ENCODE measurements at regions not wholly inside any gene's neighbourhood (a gene's known extent, or its start where the extent isn't known, plus 50 kb on each side); places are given as distances from the start of the nearest gene placed in this dataset.

GRCh38 chr12:38166225-38166624 is 150.3 kb upstream of the ALG10B start:
- Histone ChIP-seq H3K4me3 (ENCODE audit: insufficient read depth, low read depth, low read length) (no peak overlapping the region), H3K4ac (ENCODE audit: low read depth, low read length) (no peak overlapping the region), H4K5ac (ENCODE audit: low read depth, low read length) (no peak overlapping the region), H3K79me1 (ENCODE audit: low read depth in 1 of 2, low read length in 2 of 2) (no peaks in the 10 kb centered on the region), H3K27ac (ENCODE audit: insufficient read depth, low read length) (no peak overlapping the region), H2AK9ac (replicated peaks; ENCODE audit: low read depth, low read length, poor library complexity) (no peak overlapping the region), H4K91ac (ENCODE audit: insufficient read depth, low read depth, low read length) (no peak overlapping the region), H3K4me1 (ENCODE audit: control insufficient read depth, insufficient read depth, low read length) (no peaks in the 10 kb centered on the region), H4K20me1 (ENCODE audit: insufficient read depth, low read length) (no peaks in the 10 kb centered on the region), H3K27me3 (ENCODE audit: control insufficient read depth, insufficient read depth, low read length) (no peaks in the 10 kb centered on the region), H3K23ac (ENCODE audit: low read depth, low read length) (no peak overlapping the region), H3K36me3 (ENCODE audit: control insufficient read depth, insufficient read depth, low read length) (no peaks in the 10 kb centered on the region), H3K56ac (ENCODE audit: extremely low read depth, insufficient read depth, low read length) (no peak overlapping the region), H4K8ac (ENCODE audit: low read depth in 2 of 2, low read length in 2 of 2) (no peak overlapping the region), H2BK5ac (ENCODE audit: low read depth, low read length, poor library complexity, severe bottlenecking) (no peak overlapping the region), H3K4me2 (ENCODE audit: low read depth, low read length) (no peak overlapping the region), H2AK5ac (ENCODE audit: low read depth, low read length) (no peak overlapping the region), H3K9ac (ENCODE audit: low read depth, low read length) (no peak overlapping the region), H2AFZ (replicated peaks; ENCODE audit: low read length, poor library complexity) (no peak overlapping the region), H3K9me1 (ENCODE audit: insufficient read depth, low read length) (no peaks in the 10 kb centered on the region), H3K14ac (replicated peaks; ENCODE audit: low read depth, low read length) (no peak overlapping the region), H2BK120ac (ENCODE audit: low read depth, low read length) (no peak overlapping the region), H3K9me3 (ENCODE audit: control insufficient read depth, insufficient read depth, low read length) (peaks cover 17% of the 10 kb centered on the region), H3K18ac (ENCODE audit: low read depth, low read length) (no peak overlapping the region), H2BK15ac (ENCODE audit: low read depth, low read length) (no peak overlapping the region), H2BK20ac (ENCODE audit: low read depth, low read length) (no peak overlapping the region)
- no peak for TF ChIP-seq BHLHE40 (IDR thresholded peaks at IDR 0.05; ENCODE audit: low read depth, low read length)
- TF ChIP-seq RAD21 (IDR thresholded peaks at IDR 0.05; ENCODE audit: low read length): no peak
- no peak for TF ChIP-seq RFX5 (IDR thresholded peaks at IDR 0.05; ENCODE audit: low read depth, low read length)
- no peak for TF ChIP-seq CEBPB (IDR thresholded peaks at IDR 0.05; ENCODE audit: low read depth, low read length)
- TF ChIP-seq, protein P1, sequence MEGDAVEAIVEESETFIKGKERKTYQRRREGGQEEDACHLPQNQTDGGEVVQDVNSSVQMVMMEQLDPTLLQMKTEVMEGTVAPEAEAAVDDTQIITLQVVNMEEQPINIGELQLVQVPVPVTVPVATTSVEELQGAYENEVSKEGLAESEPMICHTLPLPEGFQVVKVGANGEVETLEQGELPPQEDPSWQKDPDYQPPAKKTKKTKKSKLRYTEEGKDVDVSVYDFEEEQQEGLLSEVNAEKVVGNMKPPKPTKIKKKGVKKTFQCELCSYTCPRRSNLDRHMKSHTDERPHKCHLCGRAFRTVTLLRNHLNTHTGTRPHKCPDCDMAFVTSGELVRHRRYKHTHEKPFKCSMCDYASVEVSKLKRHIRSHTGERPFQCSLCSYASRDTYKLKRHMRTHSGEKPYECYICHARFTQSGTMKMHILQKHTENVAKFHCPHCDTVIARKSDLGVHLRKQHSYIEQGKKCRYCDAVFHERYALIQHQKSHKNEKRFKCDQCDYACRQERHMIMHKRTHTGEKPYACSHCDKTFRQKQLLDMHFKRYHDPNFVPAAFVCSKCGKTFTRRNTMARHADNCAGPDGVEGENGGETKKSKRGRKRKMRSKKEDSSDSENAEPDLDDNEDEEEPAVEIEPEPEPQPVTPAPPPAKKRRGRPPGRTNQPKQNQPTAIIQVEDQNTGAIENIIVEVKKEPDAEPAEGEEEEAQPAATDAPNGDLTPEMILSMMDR (conservative IDR thresholded peaks at IDR 0.05; ENCODE audit: low read depth, low read length): no peak
- no peak for TF ChIP-seq RCOR1 (IDR thresholded peaks at IDR 0.05; ENCODE audit: insufficient replicate concordance, low read length)
- no peak for TF ChIP-seq NFE2L2 (IDR thresholded peaks at IDR 0.05; ENCODE audit: low read depth, low read length)
- TF ChIP-seq POLR2A (IDR thresholded peaks at IDR 0.05; ENCODE audit: low read depth, low read length): no peak
- no peak for TF ChIP-seq SMC3 (IDR thresholded peaks at IDR 0.05; ENCODE audit: low read depth, low read length)
- no peak for TF ChIP-seq CHD1 (IDR thresholded peaks at IDR 0.05; ENCODE audit: low read depth, low read length)
- no peak for TF ChIP-seq FOS (IDR thresholded peaks at IDR 0.05; ENCODE audit: low read depth, low read length)
- no peak for TF ChIP-seq MAFK (IDR thresholded peaks at IDR 0.05; ENCODE audit: low read depth, low read length)
- no peak for TF ChIP-seq MXI1 (IDR thresholded peaks at IDR 0.05; ENCODE audit: borderline replicate concordance, low read depth, low read length)
- TF ChIP-seq MAZ (IDR thresholded peaks at IDR 0.05; ENCODE audit: borderline replicate concordance, low read depth, low read length): no peak
- TF ChIP-seq, protein P2, sequence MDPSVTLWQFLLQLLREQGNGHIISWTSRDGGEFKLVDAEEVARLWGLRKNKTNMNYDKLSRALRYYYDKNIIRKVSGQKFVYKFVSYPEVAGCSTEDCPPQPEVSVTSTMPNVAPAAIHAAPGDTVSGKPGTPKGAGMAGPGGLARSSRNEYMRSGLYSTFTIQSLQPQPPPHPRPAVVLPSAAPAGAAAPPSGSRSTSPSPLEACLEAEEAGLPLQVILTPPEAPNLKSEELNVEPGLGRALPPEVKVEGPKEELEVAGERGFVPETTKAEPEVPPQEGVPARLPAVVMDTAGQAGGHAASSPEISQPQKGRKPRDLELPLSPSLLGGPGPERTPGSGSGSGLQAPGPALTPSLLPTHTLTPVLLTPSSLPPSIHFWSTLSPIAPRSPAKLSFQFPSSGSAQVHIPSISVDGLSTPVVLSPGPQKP (IDR thresholded peaks at IDR 0.05; ENCODE audit: borderline replicate concordance, low read depth, low read length): no peak
- no peak for TF ChIP-seq USF2 (IDR thresholded peaks at IDR 0.05; ENCODE audit: low read depth, low read length)
- dilution Hi-C loops (cut with HindIII; ENCODE audit: low sequenced_read_pairs, unreplicated experiment) (no loop called here), intact Hi-C loops (cut with micrococcal nuclease) (no loop called here), in situ Hi-C loops (cut with MboI; ENCODE audit: low sequenced_read_pairs) (no loop called here)
- WGBS, 2 experiments (ENCODE audit: extremely low coverage in 2 of 2, insufficient read length in 1 of 2): 67% methylated on average over 2 of the region's 2 CpGs; no CpG with 5 or more reads in 1 of the 2 experiments
- ChIA-PET CTCF (no interaction called here), POLR2A (ENCODE audit: unreplicated experiment) (no interaction called here)
- DNase-seq (no peak), ATAC-seq (ENCODE audit: low read depth) (no peak)
- BruUV-seq (replicated peaks): no TSS peak
